ENCODE measurements at regions not wholly inside any gene's neighbourhood (a gene's known extent, or its start where the extent isn't known, plus 50 kb on each side); places are given as distances from the start of the nearest gene placed in this dataset.

GRCh38 chr3:174737966-174738365, 121.2 kb upstream of the NAALADL2 start:
- Histone ChIP-seq H3K9ac (ENCODE audit: low read depth in 1 of 3, low read length in 3 of 3) (no peak overlapping the region), H3K27ac (ENCODE audit: low read depth, low read length) (no peak overlapping the region), H3K27me3 (ENCODE audit: control insufficient read depth in 3 of 3, insufficient read depth in 3 of 3, low read length in 3 of 3) (no peaks in the 10 kb centered on the region), H3K9me3 (ENCODE audit: control insufficient read depth in 3 of 3, low read length in 3 of 3) (no peaks in the 10 kb centered on the region), H3K4me1 (ENCODE audit: control insufficient read depth in 3 of 3, insufficient read depth in 3 of 3, low read length in 3 of 3) (no peaks in the 10 kb centered on the region), H3K36me3 (ENCODE audit: control insufficient read depth in 3 of 3, insufficient read depth in 3 of 3, low read length in 3 of 3) (no peaks in the 10 kb centered on the region), H3K4me3 (ENCODE audit: low read length in 3 of 3) (no peak overlapping the region)

GRCh38 chr3:174749143-174749542, 110.0 kb upstream of the NAALADL2 start:
- H3K27me3 ChIP-seq (ENCODE audit: control insufficient read depth in 3 of 3, insufficient read depth in 3 of 3, low read length in 3 of 3) = no peaks in the 10 kb centered on the region
- no peaks in the 10 kb centered on the region for H3K4me1 ChIP-seq (ENCODE audit: control insufficient read depth in 3 of 3, insufficient read depth in 3 of 3, low read length in 3 of 3)
- H3K27ac ChIP-seq (ENCODE audit: low read depth, low read length) = no peak overlapping the region
- H3K4me3 ChIP-seq (ENCODE audit: low read length in 3 of 3) = no peak overlapping the region
- H3K36me3 ChIP-seq (ENCODE audit: control insufficient read depth in 3 of 3, insufficient read depth in 3 of 3, low read length in 3 of 3) = no peaks in the 10 kb centered on the region
- peaks cover 0 to 2% (median 2%) of the 10 kb centered on the region in 3 donors for H3K9me3 ChIP-seq (ENCODE audit: control insufficient read depth in 3 of 3, low read length in 3 of 3)
- H3K9ac ChIP-seq (ENCODE audit: low read depth in 1 of 3, low read length in 3 of 3) = no peak overlapping the region

- no peaks in the 10 kb centered on the region for H3K4me1 ChIP-seq (ENCODE audit: control insufficient read depth in 3 of 3, insufficient read depth in 3 of 3, low read length in 3 of 3)
- H3K27ac ChIP-seq (ENCODE audit: low read depth, low read length) = no peak overlapping the region
- no peaks in the 10 kb centered on the region for H3K36me3 ChIP-seq (ENCODE audit: control insufficient read depth in 3 of 3, insufficient read depth in 3 of 3, low read length in 3 of 3)
- no peak overlapping the region for H3K4me3 ChIP-seq (ENCODE audit: low read length in 3 of 3)
- no peaks in the 10 kb centered on the region for H3K27me3 ChIP-seq (ENCODE audit: control insufficient read depth in 3 of 3, insufficient read depth in 3 of 3, low read length in 3 of 3)
- H3K9me3 ChIP-seq (ENCODE audit: control insufficient read depth in 3 of 3, low read length in 3 of 3) = no peaks in the 10 kb centered on the region
- no peak overlapping the region for H3K9ac ChIP-seq (ENCODE audit: low read depth in 1 of 3, low read length in 3 of 3)
Observed at GRCh38 chr3:174755833-174756829, 103.0 kb upstream of the NAALADL2 start.

- H3K27me3 ChIP-seq (ENCODE audit: control insufficient read depth in 3 of 3, insufficient read depth in 3 of 3, low read length in 3 of 3) = no peaks in the 10 kb centered on the region
- no peak overlapping the region for H3K4me3 ChIP-seq (ENCODE audit: low read length in 3 of 3)
- H3K4me1 ChIP-seq (ENCODE audit: control insufficient read depth in 3 of 3, insufficient read depth in 3 of 3, low read length in 3 of 3) = no peaks in the 10 kb centered on the region
- no peak overlapping the region for H3K27ac ChIP-seq (ENCODE audit: low read depth, low read length)
- H3K36me3 ChIP-seq (ENCODE audit: control insufficient read depth in 3 of 3, insufficient read depth in 3 of 3, low read length in 3 of 3) = no peaks in the 10 kb centered on the region
- H3K9ac ChIP-seq (ENCODE audit: low read depth in 1 of 3, low read length in 3 of 3) = no peak overlapping the region
- no peaks in the 10 kb centered on the region for H3K9me3 ChIP-seq (ENCODE audit: control insufficient read depth in 3 of 3, low read length in 3 of 3)
Observed at GRCh38 chr3:174758943-174759342, 100.2 kb upstream of the NAALADL2 start.

- Histone ChIP-seq H3K27me3 (ENCODE audit: control insufficient read depth in 3 of 3, insufficient read depth in 3 of 3, low read length in 3 of 3) (no peaks in the 10 kb centered on the region), H3K36me3 (ENCODE audit: control insufficient read depth in 3 of 3, insufficient read depth in 3 of 3, low read length in 3 of 3) (no peaks in the 10 kb centered on the region), H3K9ac (ENCODE audit: low read depth in 1 of 3, low read length in 3 of 3) (no peak overlapping the region), H3K4me1 (ENCODE audit: control insufficient read depth in 3 of 3, insufficient read depth in 3 of 3, low read length in 3 of 3) (no peaks in the 10 kb centered on the region), H3K4me3 (ENCODE audit: low read length in 3 of 3) (no peak overlapping the region), H3K9me3 (ENCODE audit: control insufficient read depth in 3 of 3, low read length in 3 of 3) (no peaks in the 10 kb centered on the region), H3K27ac (ENCODE audit: low read depth, low read length) (no peak overlapping the region)
Observed at GRCh38 chr3:174767406-174767805, 91.7 kb upstream of the NAALADL2 start.

- H3K4me3 ChIP-seq (ENCODE audit: low read length in 3 of 3) = no peak overlapping the region
- no peaks in the 10 kb centered on the region for H3K4me1 ChIP-seq (ENCODE audit: control insufficient read depth in 3 of 3, insufficient read depth in 3 of 3, low read length in 3 of 3)
- no peaks in the 10 kb centered on the region for H3K36me3 ChIP-seq (ENCODE audit: control insufficient read depth in 3 of 3, insufficient read depth in 3 of 3, low read length in 3 of 3)
- H3K27me3 ChIP-seq (ENCODE audit: control insufficient read depth in 3 of 3, insufficient read depth in 3 of 3, low read length in 3 of 3) = no peaks in the 10 kb centered on the region
- no peak overlapping the region for H3K9ac ChIP-seq (ENCODE audit: low read depth in 1 of 3, low read length in 3 of 3)
- no peaks in the 10 kb centered on the region for H3K9me3 ChIP-seq (ENCODE audit: control insufficient read depth in 3 of 3, low read length in 3 of 3)
- no peak overlapping the region for H3K27ac ChIP-seq (ENCODE audit: low read depth, low read length)
Observed at GRCh38 chr3:174767853-174768382, 91.2 kb upstream of the NAALADL2 start.

GRCh38 chr3:174769171-174769570, 90.0 kb upstream of the NAALADL2 start:
- Histone ChIP-seq H3K27ac (ENCODE audit: low read depth, low read length) (no peak overlapping the region), H3K9me3 (ENCODE audit: control insufficient read depth in 3 of 3, low read length in 3 of 3) (no peaks in the 10 kb centered on the region), H3K36me3 (ENCODE audit: control insufficient read depth in 3 of 3, insufficient read depth in 3 of 3, low read length in 3 of 3) (no peaks in the 10 kb centered on the region), H3K9ac (ENCODE audit: low read depth in 1 of 3, low read length in 3 of 3) (no peak overlapping the region), H3K4me1 (ENCODE audit: control insufficient read depth in 3 of 3, insufficient read depth in 3 of 3, low read length in 3 of 3) (no peaks in the 10 kb centered on the region), H3K4me3 (ENCODE audit: low read length in 3 of 3) (no peak overlapping the region), H3K27me3 (ENCODE audit: control insufficient read depth in 3 of 3, insufficient read depth in 3 of 3, low read length in 3 of 3) (no peaks in the 10 kb centered on the region)

GRCh38 chr3:174775603-174776002, 83.5 kb upstream of the NAALADL2 start:
- no peak overlapping the region for H3K9ac ChIP-seq (ENCODE audit: low read depth in 1 of 3, low read length in 3 of 3)
- no peaks in the 10 kb centered on the region for H3K9me3 ChIP-seq (ENCODE audit: control insufficient read depth in 3 of 3, low read length in 3 of 3)
- H3K27ac ChIP-seq (ENCODE audit: low read depth, low read length) = no peak overlapping the region
- no peak overlapping the region for H3K4me3 ChIP-seq (ENCODE audit: low read length in 3 of 3)
- no peaks in the 10 kb centered on the region for H3K36me3 ChIP-seq (ENCODE audit: control insufficient read depth in 3 of 3, insufficient read depth in 3 of 3, low read length in 3 of 3)
- no peaks in the 10 kb centered on the region for H3K4me1 ChIP-seq (ENCODE audit: control insufficient read depth in 3 of 3, insufficient read depth in 3 of 3, low read length in 3 of 3)
- H3K27me3 ChIP-seq (ENCODE audit: control insufficient read depth in 3 of 3, insufficient read depth in 3 of 3, low read length in 3 of 3) = no peaks in the 10 kb centered on the region

GRCh38 chr3:174776123-174776522, 83.0 kb upstream of the NAALADL2 start:
- no peak overlapping the region for H3K4me3 ChIP-seq (ENCODE audit: low read length in 3 of 3)
- H3K27ac ChIP-seq (ENCODE audit: low read depth, low read length) = no peak overlapping the region
- H3K9ac ChIP-seq (ENCODE audit: low read depth in 1 of 3, low read length in 3 of 3) = no peak overlapping the region
- no peaks in the 10 kb centered on the region for H3K36me3 ChIP-seq (ENCODE audit: control insufficient read depth in 3 of 3, insufficient read depth in 3 of 3, low read length in 3 of 3)
- H3K4me1 ChIP-seq (ENCODE audit: control insufficient read depth in 3 of 3, insufficient read depth in 3 of 3, low read length in 3 of 3) = no peaks in the 10 kb centered on the region
- H3K9me3 ChIP-seq (ENCODE audit: control insufficient read depth in 3 of 3, low read length in 3 of 3) = no peaks in the 10 kb centered on the region
- no peaks in the 10 kb centered on the region for H3K27me3 ChIP-seq (ENCODE audit: control insufficient read depth in 3 of 3, insufficient read depth in 3 of 3, low read length in 3 of 3)

GRCh38 chr3:174776636-174777035, 82.5 kb upstream of the NAALADL2 start:
- no peaks in the 10 kb centered on the region for H3K4me1 ChIP-seq (ENCODE audit: control insufficient read depth in 3 of 3, insufficient read depth in 3 of 3, low read length in 3 of 3)
- no peaks in the 10 kb centered on the region for H3K27me3 ChIP-seq (ENCODE audit: control insufficient read depth in 3 of 3, insufficient read depth in 3 of 3, low read length in 3 of 3)
- H3K4me3 ChIP-seq (ENCODE audit: low read length in 3 of 3) = no peak overlapping the region
- H3K27ac ChIP-seq (ENCODE audit: low read depth, low read length) = no peak overlapping the region
- H3K36me3 ChIP-seq (ENCODE audit: control insufficient read depth in 3 of 3, insufficient read depth in 3 of 3, low read length in 3 of 3) = no peaks in the 10 kb centered on the region
- no peaks in the 10 kb centered on the region for H3K9me3 ChIP-seq (ENCODE audit: control insufficient read depth in 3 of 3, low read length in 3 of 3)
- H3K9ac ChIP-seq (ENCODE audit: low read depth in 1 of 3, low read length in 3 of 3) = no peak overlapping the region
